ENCODE measurements at regions not wholly inside any gene's neighbourhood (a gene's known extent, or its start where the extent isn't known, plus 50 kb on each side); places are given as distances from the start of the nearest gene placed in this dataset.

DNA sequence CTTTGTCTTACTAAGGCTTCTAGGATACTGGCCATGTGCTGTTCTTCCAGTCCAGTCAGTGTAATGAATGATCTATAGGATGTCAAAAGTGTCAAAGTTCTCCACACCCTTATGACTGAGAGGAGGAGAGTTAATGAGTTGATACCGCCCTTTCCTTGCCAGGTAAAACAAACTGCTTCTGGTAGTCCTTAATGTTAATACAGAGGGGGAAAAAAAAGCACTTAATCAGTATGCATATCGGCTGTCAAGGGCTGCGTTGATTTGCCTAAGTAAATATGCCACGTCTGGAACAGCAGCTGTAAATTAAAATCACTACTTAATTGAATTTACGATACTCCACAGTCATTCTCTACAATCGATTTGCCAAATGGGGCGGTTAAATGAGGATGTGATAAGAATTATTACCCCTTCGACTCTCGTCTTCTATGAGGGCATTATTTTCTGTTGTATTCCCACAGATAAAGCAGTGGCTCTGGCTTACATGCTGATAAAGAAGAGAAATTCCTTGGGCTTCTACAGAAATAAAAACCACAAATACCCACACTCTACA is 416.0 kb downstream of the KCNH5 start:
- TF ChIP-seq POLR2A (IDR thresholded peaks at IDR 0.05) = no peak
- TF ChIP-seq, protein P1, sequence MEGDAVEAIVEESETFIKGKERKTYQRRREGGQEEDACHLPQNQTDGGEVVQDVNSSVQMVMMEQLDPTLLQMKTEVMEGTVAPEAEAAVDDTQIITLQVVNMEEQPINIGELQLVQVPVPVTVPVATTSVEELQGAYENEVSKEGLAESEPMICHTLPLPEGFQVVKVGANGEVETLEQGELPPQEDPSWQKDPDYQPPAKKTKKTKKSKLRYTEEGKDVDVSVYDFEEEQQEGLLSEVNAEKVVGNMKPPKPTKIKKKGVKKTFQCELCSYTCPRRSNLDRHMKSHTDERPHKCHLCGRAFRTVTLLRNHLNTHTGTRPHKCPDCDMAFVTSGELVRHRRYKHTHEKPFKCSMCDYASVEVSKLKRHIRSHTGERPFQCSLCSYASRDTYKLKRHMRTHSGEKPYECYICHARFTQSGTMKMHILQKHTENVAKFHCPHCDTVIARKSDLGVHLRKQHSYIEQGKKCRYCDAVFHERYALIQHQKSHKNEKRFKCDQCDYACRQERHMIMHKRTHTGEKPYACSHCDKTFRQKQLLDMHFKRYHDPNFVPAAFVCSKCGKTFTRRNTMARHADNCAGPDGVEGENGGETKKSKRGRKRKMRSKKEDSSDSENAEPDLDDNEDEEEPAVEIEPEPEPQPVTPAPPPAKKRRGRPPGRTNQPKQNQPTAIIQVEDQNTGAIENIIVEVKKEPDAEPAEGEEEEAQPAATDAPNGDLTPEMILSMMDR (IDR thresholded peaks at IDR 0.05) = no peak
- no peak for TF ChIP-seq POLR2AphosphoS5 (IDR thresholded peaks at IDR 0.05)
- no peaks in the 10 kb centered on the region for H3K9me3 ChIP-seq
- intact Hi-C loops (cut with DNase I) = no loop called here
- no peak overlapping the region for H3K27ac ChIP-seq
- H3K4me3 ChIP-seq = no peak overlapping the region
- H3K4me1 ChIP-seq (replicated peaks) = no peaks in the 10 kb centered on the region
- H3K27me3 ChIP-seq (replicated peaks; ENCODE audit: insufficient read depth) = no peaks in the 10 kb centered on the region
- no peak for DNase-seq (ENCODE audit: low spot score)
- H3K36me3 ChIP-seq = no peaks in the 10 kb centered on the region
- WGBS = 77% methylated on average over 9 of the region's 9 CpGs

DNA sequence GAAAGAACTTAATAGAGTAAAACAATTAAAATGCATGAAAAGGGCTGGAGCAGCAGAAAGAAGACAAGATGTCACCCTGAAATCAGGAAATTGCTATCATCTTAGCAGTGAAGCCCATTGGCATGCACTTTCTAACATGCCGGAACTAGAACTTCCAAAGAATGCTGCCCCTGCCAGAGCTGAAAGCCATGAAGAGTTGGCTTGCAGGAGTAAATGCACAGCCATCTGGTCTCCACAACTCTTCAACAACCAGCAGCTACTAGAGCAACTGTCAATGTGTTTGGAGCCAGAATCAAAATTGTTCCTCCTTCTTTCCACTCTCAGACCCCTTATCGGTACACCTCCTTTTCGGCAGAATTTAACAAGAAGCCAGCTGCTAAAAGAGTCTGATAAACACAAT is 414.1 kb downstream of the KCNH5 start:
- TF ChIP-seq, protein P1 (IDR thresholded peaks at IDR 0.05) = no peak
- no peak for TF ChIP-seq POLR2AphosphoS5 (IDR thresholded peaks at IDR 0.05)
- no peak for TF ChIP-seq POLR2A (IDR thresholded peaks at IDR 0.05)
- Histone ChIP-seq H3K36me3 (no peaks in the 10 kb centered on the region), H3K4me3 (no peak overlapping the region), H3K27ac (no peak overlapping the region), H3K4me1 (replicated peaks) (no peaks in the 10 kb centered on the region), H3K9me3 (no peaks in the 10 kb centered on the region), H3K27me3 (replicated peaks; ENCODE audit: insufficient read depth) (no peaks in the 10 kb centered on the region)
- no peak for DNase-seq (ENCODE audit: low spot score)
- 81% methylated on average over 3 of the region's 3 CpGs for WGBS
- intact Hi-C loops (cut with DNase I) = no loop called here

DNA sequence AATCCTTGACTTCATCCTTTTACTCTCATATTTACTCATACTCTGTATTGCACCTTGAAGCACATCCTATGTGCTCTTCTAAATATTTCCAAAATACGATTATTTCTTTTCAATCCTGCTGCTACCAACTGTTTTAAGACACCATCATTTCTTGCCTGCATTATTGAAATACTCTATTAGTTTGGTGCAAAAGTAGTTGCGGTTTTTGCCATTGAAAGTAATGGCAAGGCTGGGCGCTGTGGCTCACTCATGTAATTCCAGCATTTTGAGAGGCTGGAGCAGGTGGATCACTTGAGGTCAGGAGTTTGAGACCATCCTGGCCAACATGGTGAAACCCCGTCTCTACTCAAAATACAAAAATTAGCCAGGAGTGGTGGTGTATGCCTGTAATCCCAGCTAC is 412.5 kb downstream of the KCNH5 start:
- 96% methylated on average over 4 of the region's 4 CpGs for WGBS
- Histone ChIP-seq H3K36me3 (no peaks in the 10 kb centered on the region), H3K4me1 (replicated peaks) (no peaks in the 10 kb centered on the region), H3K9me3 (no peaks in the 10 kb centered on the region), H3K27me3 (replicated peaks; ENCODE audit: insufficient read depth) (no peaks in the 10 kb centered on the region), H3K27ac (no peak overlapping the region), H3K4me3 (no peak overlapping the region)
- no peak for TF ChIP-seq POLR2AphosphoS5 (IDR thresholded peaks at IDR 0.05)
- TF ChIP-seq, protein P1 (IDR thresholded peaks at IDR 0.05) = no peak
- no peak for TF ChIP-seq POLR2A (IDR thresholded peaks at IDR 0.05)
- no peak for DNase-seq (ENCODE audit: low spot score)
- intact Hi-C loops (cut with DNase I) = no loop called here

DNA sequence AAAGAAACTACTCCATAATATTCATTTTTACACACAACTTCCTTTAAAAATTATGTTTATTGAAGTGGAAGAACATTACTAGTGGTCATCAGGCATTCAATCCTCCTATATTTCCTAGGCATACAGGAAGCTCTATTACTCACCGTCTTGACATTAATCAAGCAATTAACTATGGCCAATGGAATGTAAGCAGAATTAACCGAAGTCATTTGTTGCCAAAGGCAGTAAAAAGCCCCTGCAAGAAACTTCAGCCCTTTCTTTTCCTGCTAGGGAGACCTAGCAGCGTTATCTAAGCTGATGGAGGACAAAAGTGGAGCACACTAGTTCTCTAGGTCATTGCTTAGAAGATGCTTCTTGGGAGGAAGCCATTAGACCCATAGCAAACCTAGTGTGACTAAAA is 399.6 kb downstream of the KCNH5 start:
- no peak for DNase-seq (ENCODE audit: low spot score)
- intact Hi-C loops (cut with DNase I) = no loop called here
- no peaks in the 10 kb centered on the region for H3K27me3 ChIP-seq (replicated peaks; ENCODE audit: insufficient read depth)
- no peaks in the 10 kb centered on the region for H3K36me3 ChIP-seq
- no peak overlapping the region for H3K27ac ChIP-seq
- H3K4me3 ChIP-seq = no peak overlapping the region
- H3K9me3 ChIP-seq = no peaks in the 10 kb centered on the region
- TF ChIP-seq, protein P1 (IDR thresholded peaks at IDR 0.05) = no peak
- TF ChIP-seq POLR2AphosphoS5 (IDR thresholded peaks at IDR 0.05) (no peak), POLR2A (IDR thresholded peaks at IDR 0.05) (no peak)
- H3K4me1 ChIP-seq (replicated peaks) = no peaks in the 10 kb centered on the region
- 35% methylated on average over 3 of the region's 3 CpGs for WGBS

Small RNAs in the stretch of these regions (small RNA-seq; reads per million reads assigned to genes)
- gene AL389895.1 = 0 reads per million in 2 donors
